A673 (cell line): ENCODE measurements at regions not wholly inside any gene's neighbourhood (a gene's known extent, or its start where the extent isn't known, plus 50 kb on each side); places are given as distances from the start of the nearest gene placed in this dataset.

Experiments used
- BruUV-seq: library from RNA; stranded (reverse); fragments of 400-500 nt; replicated peaks from 2 replicates; lab custom pipeline; 2021; lab: Mats Ljungman, UMichigan
- CTCF ChIA-PET: fragments of 300-600 bp; sonication (Branson Sonifier 250); formaldehyde crosslinking; loops from one replicate; lab custom pipeline; 2022; ENCODE audit warnings: antibody characterized with exemption; lab: Charles Lee
- POLR2A ChIA-PET: fragments of 300-600 bp; sonication (Branson Sonifier 250); formaldehyde crosslinking; loops from one replicate; lab custom pipeline; 2022; ENCODE audit warnings: antibody characterized with exemption; ENCODE audit not compliant: low non-redundant PET; lab: Charles Lee
- DNase-seq: peaks from one replicate; pipeline ENCODE4 v3.0.0-alpha.2; 2015; ENCODE audit warnings: low spot score
- H3K27ac ChIP-seq: fragments of 200-600 bp; sonication (generic); 2 replicates; pipeline ENCODE4 v1.5.1; 2016; ENCODE audit warnings: mixed run types, low read depth, mild to moderate bottlenecking, mixed read lengths, antibody characterized with exemption, low read length; ENCODE audit not compliant: poor library complexity, severe bottlenecking
- H3K27me3 ChIP-seq: fragments of 200-600 bp; sonication (generic); replicated peaks from 2 replicates; pipeline ENCODE4 v1.6.1; 2017; ENCODE audit warnings: mixed run types, low read depth, mild to moderate bottlenecking, mixed read lengths, antibody characterized with exemption, low read length; ENCODE audit not compliant: insufficient read depth, poor library complexity
- H3K36me3 ChIP-seq: fragments of 200-600 bp; sonication (generic); 2 replicates; pipeline ENCODE4 v1.6.1; 2016; ENCODE audit warnings: mixed run types, mild to moderate bottlenecking, mixed read lengths, antibody characterized with exemption, low read length; ENCODE audit not compliant: insufficient read depth, poor library complexity, severe bottlenecking
- H3K4me1 ChIP-seq: fragments of 200-600 bp; sonication (generic); 2 replicates; pipeline ENCODE4 v1.6.1; 2017; ENCODE audit warnings: mixed run types, mild to moderate bottlenecking, mixed read lengths, antibody characterized with exemption, low read length; ENCODE audit not compliant: insufficient read depth, poor library complexity, severe bottlenecking
- H3K4me3 ChIP-seq: fragments of 200-600 bp; sonication (generic); 2 replicates; pipeline ENCODE4 v1.5.1; 2016; ENCODE audit warnings: low read depth, mixed run types, mild to moderate bottlenecking, mixed read lengths, low read length; ENCODE audit not compliant: poor library complexity, severe bottlenecking
- H3K9me3 ChIP-seq: fragments of 200-600 bp; sonication (generic); 2 replicates; pipeline ENCODE4 v1.6.1; 2016; ENCODE audit warnings: mixed run types, low read depth, mild to moderate bottlenecking, mixed read lengths, antibody characterized with exemption, low read length; ENCODE audit not compliant: poor library complexity, severe bottlenecking
- EZH2 ChIP-seq: fragments of 200-600 bp; sonication (generic); IDR thresholded peaks from 2 replicates; pipeline ENCODE4 v1.6.1; 2017; ENCODE audit warnings: borderline replicate concordance, low read depth, mild to moderate bottlenecking, mixed read lengths, antibody characterized with exemption, low read length; ENCODE audit not compliant: poor library complexity, severe bottlenecking
- intact Hi-C: fragments of 100-400 bp; cut with micrococcal nuclease; formaldehyde crosslinking; loops from one replicate; pipeline ENCODE4 v1.10.0; 2022; ENCODE audit not compliant: unreplicated experiment
- TF ChIP-seq, protein P1 (sequence below): fragments of 300-800, 200-600 bp; sonication (generic); conservative IDR thresholded peaks from 2 replicates; pipeline ENCODE4 v1.5.1; 2017; ENCODE audit warnings: low read depth, mild to moderate bottlenecking, antibody characterized with exemption, low read length, moderate library complexity, mixed read lengths

DNA sequence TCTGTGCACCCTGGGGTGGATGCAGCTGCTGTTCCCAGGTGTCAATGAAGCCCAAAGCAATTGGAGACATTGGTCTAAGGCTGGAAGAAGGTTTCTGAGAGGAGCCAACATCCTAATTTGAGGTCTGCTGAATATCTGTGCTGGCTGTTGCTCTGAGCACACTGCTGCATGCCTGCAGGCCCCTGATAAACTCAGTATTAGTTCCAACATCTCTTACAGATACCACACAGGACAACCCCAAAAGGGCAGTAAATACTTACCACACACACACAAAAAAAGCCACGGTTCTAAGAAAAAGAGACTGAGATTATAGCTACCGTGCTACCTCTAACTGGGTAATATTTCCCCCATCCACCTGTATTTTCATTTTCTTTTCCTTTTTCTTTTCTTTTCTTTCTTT is 164.3 kb upstream of the SOX4 start:
- H3K9me3 ChIP-seq = no peaks in the 10 kb centered on the region
- H3K4me1 ChIP-seq = no peaks in the 10 kb centered on the region
- no TSS peak for BruUV-seq
- no peak for DNase-seq
- H3K27ac ChIP-seq = no peak overlapping the region
- H3K36me3 ChIP-seq = no peaks in the 10 kb centered on the region
- TF ChIP-seq, protein P1, sequence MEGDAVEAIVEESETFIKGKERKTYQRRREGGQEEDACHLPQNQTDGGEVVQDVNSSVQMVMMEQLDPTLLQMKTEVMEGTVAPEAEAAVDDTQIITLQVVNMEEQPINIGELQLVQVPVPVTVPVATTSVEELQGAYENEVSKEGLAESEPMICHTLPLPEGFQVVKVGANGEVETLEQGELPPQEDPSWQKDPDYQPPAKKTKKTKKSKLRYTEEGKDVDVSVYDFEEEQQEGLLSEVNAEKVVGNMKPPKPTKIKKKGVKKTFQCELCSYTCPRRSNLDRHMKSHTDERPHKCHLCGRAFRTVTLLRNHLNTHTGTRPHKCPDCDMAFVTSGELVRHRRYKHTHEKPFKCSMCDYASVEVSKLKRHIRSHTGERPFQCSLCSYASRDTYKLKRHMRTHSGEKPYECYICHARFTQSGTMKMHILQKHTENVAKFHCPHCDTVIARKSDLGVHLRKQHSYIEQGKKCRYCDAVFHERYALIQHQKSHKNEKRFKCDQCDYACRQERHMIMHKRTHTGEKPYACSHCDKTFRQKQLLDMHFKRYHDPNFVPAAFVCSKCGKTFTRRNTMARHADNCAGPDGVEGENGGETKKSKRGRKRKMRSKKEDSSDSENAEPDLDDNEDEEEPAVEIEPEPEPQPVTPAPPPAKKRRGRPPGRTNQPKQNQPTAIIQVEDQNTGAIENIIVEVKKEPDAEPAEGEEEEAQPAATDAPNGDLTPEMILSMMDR = no peak
- no peak for TF ChIP-seq EZH2
- H3K4me3 ChIP-seq = no peak overlapping the region
- ChIA-PET CTCF (no interaction called here), POLR2A (no interaction called here)
- intact Hi-C loops = no loop called here
- H3K27me3 ChIP-seq = no peaks in the 10 kb centered on the region

DNA sequence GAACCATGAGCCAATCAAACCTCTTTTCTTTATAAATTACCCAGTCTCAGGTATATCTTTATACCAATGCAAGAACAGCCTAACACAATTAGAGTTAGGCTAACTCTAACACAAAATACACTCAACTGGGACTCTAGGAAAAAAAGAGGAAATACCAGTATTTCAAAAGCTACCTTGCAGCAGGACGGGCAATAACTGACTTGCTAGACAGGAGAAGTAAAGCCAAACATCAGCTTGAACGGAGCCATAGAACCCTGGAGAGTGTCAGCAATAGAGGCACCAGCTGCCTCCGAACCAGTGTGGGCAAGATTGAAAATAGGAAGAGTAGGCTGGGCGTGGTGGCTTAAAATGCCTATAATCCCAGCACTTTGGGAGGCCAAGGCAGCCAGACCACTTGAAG is 162.0 kb upstream of the SOX4 start:
- Histone ChIP-seq H3K27ac (no peak overlapping the region), H3K9me3 (no peaks in the 10 kb centered on the region), H3K36me3 (no peaks in the 10 kb centered on the region), H3K4me3 (no peak overlapping the region), H3K4me1 (no peaks in the 10 kb centered on the region), H3K27me3 (no peaks in the 10 kb centered on the region)
- DNase-seq = no peak
- BruUV-seq = no TSS peak
- CTCF ChIA-PET = no interaction called here
- intact Hi-C loops = no loop called here
- POLR2A ChIA-PET = no interaction called here
- no peak for TF ChIP-seq EZH2
- TF ChIP-seq, protein P1 = no peak

DNA sequence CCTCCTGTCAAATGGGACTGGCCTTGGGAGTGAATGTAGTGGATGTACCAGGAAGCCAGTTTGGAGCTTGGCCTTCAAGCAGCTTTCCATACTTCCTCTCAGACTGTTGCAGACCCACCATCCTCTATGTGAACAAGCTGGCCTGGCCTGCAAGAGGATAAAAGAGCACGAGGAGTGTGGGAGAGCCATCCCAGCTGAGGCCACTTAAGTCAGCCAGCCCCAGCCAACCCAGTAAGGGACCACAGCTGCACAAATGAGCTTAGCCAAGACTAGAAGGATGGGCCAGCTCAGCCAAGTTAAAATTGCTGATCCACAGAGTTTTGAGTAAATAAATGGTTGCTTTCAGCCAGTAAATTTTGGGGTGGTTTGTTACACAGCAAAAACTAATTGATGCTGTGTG is 156.9 kb upstream of the SOX4 start:
- no TSS peak for BruUV-seq
- Histone ChIP-seq H3K27ac (no peak overlapping the region), H3K4me1 (no peaks in the 10 kb centered on the region), H3K9me3 (no peaks in the 10 kb centered on the region), H3K36me3 (no peaks in the 10 kb centered on the region), H3K27me3 (no peaks in the 10 kb centered on the region), H3K4me3 (no peak overlapping the region)
- no peak for DNase-seq
- ChIA-PET POLR2A (no interaction called here), CTCF (no interaction called here)
- intact Hi-C loops = no loop called here
- TF ChIP-seq EZH2 = no peak
- TF ChIP-seq, protein P1 = no peak
